IMR-90 (cell line): ENCODE measurements at regions not wholly inside any gene's neighbourhood (a gene's known extent, or its start where the extent isn't known, plus 50 kb on each side); places are given as distances from the start of the nearest gene placed in this dataset.

Source experiments
- ATAC-seq: fragments of 200-7000 bp; cut with Tn5 transposase; 2 replicates; pipeline ENCODE4 v1.9.1; 2020; ENCODE audit warnings: low read depth, mild to moderate bottlenecking, moderate library complexity
- BruUV-seq: library from RNA; stranded (reverse); fragments of 400-500 nt; replicated peaks from 2 replicates; lab custom pipeline; 2021; lab: Mats Ljungman, UMichigan
- CTCF ChIA-PET: fragments of 300-600 bp; formaldehyde crosslinking; extraction: SDS; loops from one replicate; lab custom pipeline; 2021; ENCODE audit warnings: antibody characterized with exemption; lab: Yijun Ruan, JAX
- POLR2A ChIA-PET: fragments of 300-600 bp; sonication (Branson Sonifier 250); formaldehyde crosslinking; loops from one replicate; lab custom pipeline; 2022; ENCODE audit warnings: antibody characterized with exemption; ENCODE audit not compliant: unreplicated experiment; lab: Charles Lee
- DNase-seq: peaks from one replicate; pipeline ENCODE4 v3.0.0; 2013
- H2AFZ ChIP-seq: replicated peaks from 2 replicates; pipeline ENCODE3; 2013; ENCODE audit warnings: low read length, mild to moderate bottlenecking; ENCODE audit not compliant: poor library complexity
- H2AK5ac ChIP-seq: 2 replicates; pipeline ENCODE4 v1.6.1; 2013; ENCODE audit warnings: low read depth, low read length, inconsistent platforms
- H2AK9ac ChIP-seq: replicated peaks from 2 replicates; pipeline ENCODE3; 2013; ENCODE audit warnings: mild to moderate bottlenecking, low read depth, low read length, moderate library complexity; ENCODE audit not compliant: poor library complexity
- H2BK120ac ChIP-seq: 2 replicates; pipeline ENCODE4 v1.6.1; 2013; ENCODE audit warnings: low read depth, low read length, inconsistent platforms
- H2BK15ac ChIP-seq: 3 replicates; pipeline ENCODE4 v1.6.1; 2013; ENCODE audit warnings: low read depth, low read length, inconsistent platforms
- H2BK20ac ChIP-seq: 2 replicates; pipeline ENCODE4 v1.6.1; 2013; ENCODE audit warnings: low read depth, mild to moderate bottlenecking, inconsistent platforms, low read length, moderate library complexity
- H2BK5ac ChIP-seq: 2 replicates; pipeline ENCODE4 v1.6.1; 2013; ENCODE audit warnings: mild to moderate bottlenecking, low read depth, low read length, inconsistent platforms; ENCODE audit not compliant: poor library complexity, severe bottlenecking
- H3K14ac ChIP-seq: replicated peaks from 2 replicates; pipeline ENCODE4 v1.6.1; 2013; ENCODE audit warnings: low read depth, low read length, inconsistent platforms
- H3K18ac ChIP-seq: 2 replicates; pipeline ENCODE4 v1.6.1; 2013; ENCODE audit warnings: low read depth, low read length, control low read depth
- H3K23ac ChIP-seq: 2 replicates; pipeline ENCODE4 v1.6.1; 2013; ENCODE audit warnings: low read depth, low read length, inconsistent platforms
- H3K27ac ChIP-seq: 2 replicates; pipeline ENCODE4 v1.5.1; 2013; ENCODE audit warnings: mild to moderate bottlenecking, control low read depth, low read length; ENCODE audit not compliant: insufficient read depth
- H3K27me3 ChIP-seq: 2 replicates; pipeline ENCODE4 v1.6.1; 2013; ENCODE audit warnings: low read length; ENCODE audit not compliant: control insufficient read depth, insufficient read depth
- H3K36me3 ChIP-seq: 2 replicates; pipeline ENCODE4 v1.6.1; 2013; ENCODE audit warnings: low read length, mixed read lengths; ENCODE audit not compliant: control insufficient read depth, insufficient read depth
- H3K4ac ChIP-seq: 2 replicates; pipeline ENCODE4 v1.6.1; 2013; ENCODE audit warnings: low read depth, low read length, inconsistent platforms
- H3K4me1 ChIP-seq: 2 replicates; pipeline ENCODE4 v1.6.1; 2013; ENCODE audit warnings: low read length, mixed read lengths; ENCODE audit not compliant: control insufficient read depth, insufficient read depth
- H3K4me2 ChIP-seq: 2 replicates; pipeline ENCODE4 v1.6.1; 2013; ENCODE audit warnings: low read depth, mild to moderate bottlenecking, control low read depth, low read length, moderate library complexity
- H3K4me3 ChIP-seq: 2 replicates; pipeline ENCODE4 v1.5.1; 2013; ENCODE audit warnings: low read depth, mild to moderate bottlenecking, control low read depth, low read length, moderate library complexity; ENCODE audit not compliant: insufficient read depth
- H3K56ac ChIP-seq: 2 replicates; pipeline ENCODE4 v1.6.1; 2013; ENCODE audit warnings: low read length, inconsistent platforms; ENCODE audit not compliant: insufficient read depth; ENCODE audit errors: extremely low read depth
- H3K79me1 ChIP-seq, 2 experiments: 2 replicates each; pipeline ENCODE4 v1.6.1; 2013; ENCODE audit warnings: low read length in 2 of 2, inconsistent platforms in 1 of 2, low read depth in 1 of 2
- H3K9ac ChIP-seq: 2 replicates; pipeline ENCODE4 v1.6.1; 2013; ENCODE audit warnings: low read depth, low read length, control low read depth
- H3K9me1 ChIP-seq: 2 replicates; pipeline ENCODE4 v1.6.1; 2013; ENCODE audit warnings: low read length, inconsistent platforms; ENCODE audit not compliant: insufficient read depth
- H3K9me3 ChIP-seq: 2 replicates; pipeline ENCODE4 v1.6.1; 2013; ENCODE audit warnings: low read length; ENCODE audit not compliant: control insufficient read depth, insufficient read depth
- H4K20me1 ChIP-seq: 2 replicates; pipeline ENCODE4 v1.6.1; 2013; ENCODE audit warnings: low read length, inconsistent platforms; ENCODE audit not compliant: insufficient read depth
- H4K5ac ChIP-seq: 2 replicates; pipeline ENCODE4 v1.6.1; 2013; ENCODE audit warnings: mild to moderate bottlenecking, low read depth, low read length, control low read depth
- H4K8ac ChIP-seq, 2 experiments: 2 replicates each; pipeline ENCODE4 v1.6.1; 2013; ENCODE audit warnings: low read depth in 2 of 2, low read length in 2 of 2, control low read depth in 1 of 2, inconsistent platforms in 1 of 2
- H4K91ac ChIP-seq: 2 replicates; pipeline ENCODE4 v1.6.1; 2013; ENCODE audit warnings: low read depth, low read length, inconsistent platforms; ENCODE audit not compliant: insufficient read depth
- BHLHE40 ChIP-seq: fragments of 150-350 bp; IDR thresholded peaks from 2 replicates; pipeline ENCODE4 v1.6.1; 2016; ENCODE audit warnings: mild to moderate bottlenecking, low read depth, low read length
- CEBPB ChIP-seq: IDR thresholded peaks from 2 replicates; pipeline ENCODE4 v1.6.1; 2012; ENCODE audit warnings: low read depth, low read length, improper control_type of control experiment
- CHD1 ChIP-seq: IDR thresholded peaks from 2 replicates; pipeline ENCODE4 v1.6.1; 2012; ENCODE audit warnings: low read depth, low read length, improper control_type of control experiment
- CTCF ChIP-seq: conservative IDR thresholded peaks from 2 replicates; pipeline ENCODE4 v1.5.1; 2012; ENCODE audit warnings: mild to moderate bottlenecking, low read depth, low read length, improper control_type of control experiment
- ELK1 ChIP-seq: fragments of 150-350 bp; IDR thresholded peaks from 2 replicates; pipeline ENCODE4 v1.6.1; 2016; ENCODE audit warnings: low read depth, mild to moderate bottlenecking, low read length, moderate library complexity, borderline replicate concordance
- FOS ChIP-seq: fragments of 150-350 bp; IDR thresholded peaks from 2 replicates; pipeline ENCODE4 v1.6.1; 2016; ENCODE audit warnings: low read depth, low read length
- MAFK ChIP-seq: IDR thresholded peaks from 2 replicates; pipeline ENCODE4 v1.6.1; 2012; ENCODE audit warnings: low read depth, low read length, improper control_type of control experiment
- MAZ ChIP-seq: IDR thresholded peaks from 2 replicates; pipeline ENCODE4 v1.6.1; 2012; ENCODE audit warnings: low read depth, mild to moderate bottlenecking, low read length, improper control_type of control experiment, moderate library complexity, borderline replicate concordance
- POLR2A ChIP-seq: IDR thresholded peaks from 2 replicates; pipeline ENCODE4 v1.6.1; 2012; ENCODE audit warnings: mild to moderate bottlenecking, low read depth, low read length
- RAD21 ChIP-seq: IDR thresholded peaks from 2 replicates; pipeline ENCODE4 v1.6.1; 2012; ENCODE audit warnings: low read length, improper control_type of control experiment
- RCOR1 ChIP-seq: IDR thresholded peaks from 2 replicates; pipeline ENCODE4 v1.6.1; 2012; ENCODE audit warnings: mild to moderate bottlenecking, low read length, improper control_type of control experiment; ENCODE audit not compliant: insufficient replicate concordance
- RFX5 ChIP-seq: IDR thresholded peaks from 2 replicates; pipeline ENCODE4 v1.8.0; 2012; ENCODE audit warnings: low read depth, mild to moderate bottlenecking, low read length, moderate library complexity
- USF2 ChIP-seq: fragments of 150-350 bp; IDR thresholded peaks from 2 replicates; pipeline ENCODE4 v1.6.1; 2017; ENCODE audit warnings: mild to moderate bottlenecking, antibody characterized with exemption, low read length, low read depth
- WGBS, 2 experiments: methylation state at CpG; one replicate each; pipeline versions ENCODE4 v1.1.5 to v1.1.7; 2013; ENCODE audit warnings: missing lambda C conversion rate in 2 of 2; ENCODE audit not compliant: insufficient read length in 1 of 2; ENCODE audit errors: extremely low coverage in 2 of 2; 5-methylcytosine and 5-hydroxymethylcytosine counted together
- dilution Hi-C: fragments of 300-500 bp; cut with HindIII; formaldehyde crosslinking; loops from one replicate; pipeline ENCODE4 v1.14.3; 2018; ENCODE audit warnings: low sequenced_read_pairs; ENCODE audit not compliant: unreplicated experiment
- in situ Hi-C: fragments of 300-500 bp; cut with MboI; formaldehyde crosslinking; loops from 3 replicates; pipeline ENCODE4 v1.14.3; 2019; ENCODE audit warnings: low sequenced_read_pairs, inconsistent platforms, mixed read lengths
- intact Hi-C: fragments of 100-400 bp; cut with micrococcal nuclease; formaldehyde crosslinking; loops from 2 replicates; pipeline ENCODE4 v1.10.0; 2022

GRCh38 chr7:131208777-131209176 lies 118.9 kb upstream of the MKLN1 start:
- H4K8ac ChIP-seq: no peak overlapping the region
- ATAC-seq (no peak), DNase-seq (no peak)
- no peak overlapping the region for H2BK120ac ChIP-seq
- H4K5ac ChIP-seq: no peak overlapping the region
- no peak overlapping the region for H2BK5ac ChIP-seq
- in situ Hi-C loops: no loop called here
- no peaks in the 10 kb centered on the region for H3K9me1 ChIP-seq
- no peaks in the 10 kb centered on the region for H3K36me3 ChIP-seq
- ChIA-PET POLR2A (no interaction called here), CTCF (no interaction called here)
- no peak overlapping the region for H3K27ac ChIP-seq
- intact Hi-C loops: no loop called here
- no peak overlapping the region for H3K4me2 ChIP-seq
- no peak overlapping the region for H3K4ac ChIP-seq
- H3K56ac ChIP-seq: no peak overlapping the region
- no peak overlapping the region for H2AK9ac ChIP-seq
- dilution Hi-C loops: no loop called here
- H2BK15ac ChIP-seq: no peak overlapping the region
- H3K23ac ChIP-seq: no peak overlapping the region
- no peak overlapping the region for H2BK20ac ChIP-seq
- 80% methylated on average over 1 of the region's 3 CpGs; no CpG with 5 or more reads in 1 of the 2 experiments for WGBS, 2 experiments
- H3K79me1 ChIP-seq: no peaks in the 10 kb centered on the region
- H3K14ac ChIP-seq: no peak overlapping the region
- no peak overlapping the region for H2AFZ ChIP-seq
- no peaks in the 10 kb centered on the region for H3K9me3 ChIP-seq
- no peak overlapping the region for H4K91ac ChIP-seq
- H2AK5ac ChIP-seq: no peak overlapping the region
- no peak overlapping the region for H3K18ac ChIP-seq
- H3K4me1 ChIP-seq: no peaks in the 10 kb centered on the region
- no peak for TF ChIP-seq CHD1
- no peak for TF ChIP-seq POLR2A
- no peak for TF ChIP-seq CEBPB
- no peak for TF ChIP-seq USF2
- no peak for TF ChIP-seq MAFK
- TF ChIP-seq CTCF: no peak
- TF ChIP-seq RFX5: no peak
- no peak for TF ChIP-seq FOS
- TF ChIP-seq RCOR1: no peak
- TF ChIP-seq MAZ: no peak
- no peak for TF ChIP-seq ELK1
- no peak for TF ChIP-seq RAD21
- no peak for TF ChIP-seq BHLHE40
- BruUV-seq: no TSS peak
- H4K20me1 ChIP-seq: no peaks in the 10 kb centered on the region
- no peak overlapping the region for H3K9ac ChIP-seq
- no peaks in the 10 kb centered on the region; the same call in 1 of the 2 replicates for H3K27me3 ChIP-seq
- no peak overlapping the region for H3K4me3 ChIP-seq
